HFF-Myc (cell line): ENCODE measurements at regions not wholly inside any gene's neighbourhood (a gene's known extent, or its start where the extent isn't known, plus 50 kb on each side); places are given as distances from the start of the nearest gene placed in this dataset.

Experiments used
- DNase-seq: peaks from one replicate; pipeline ENCODE4 v3.0.0-alpha.2; 2011; ENCODE audit warnings: low read depth; ENCODE audit errors: extremely low read depth
- H3K4me3 ChIP-seq: replicated peaks from 2 replicates; pipeline ENCODE4 v1.5.1; 2011; ENCODE audit warnings: low read depth, mild to moderate bottlenecking, control low read depth, low read length
- CTCF ChIP-seq: IDR thresholded peaks from 2 replicates; pipeline ENCODE4 v1.5.1; 2012; ENCODE audit warnings: mild to moderate bottlenecking, low read depth, low read length, control low read depth; ENCODE audit errors: missing control alignments

- no peak for TF ChIP-seq CTCF
- no peak overlapping the region for H3K4me3 ChIP-seq
- no peak for DNase-seq
Measured at GRCh38 chr2:56475191-56475590, 291.4 kb downstream of the CCDC85A start.

GRCh38 chr2:56476509-56477071 lies 292.8 kb downstream of the CCDC85A start:
- H3K4me3 ChIP-seq, result no peak overlapping the region
- no peak for DNase-seq
- TF ChIP-seq CTCF, result no peak

- no peak for TF ChIP-seq CTCF
- no peak overlapping the region for H3K4me3 ChIP-seq
- no peak for DNase-seq
Measured at GRCh38 chr2:56478027-56478426, 294.2 kb downstream of the CCDC85A start.

- DNase-seq, result no peak
- no peak overlapping the region for H3K4me3 ChIP-seq
- TF ChIP-seq CTCF, result no peak
Measured at GRCh38 chr2:56483081-56483480, 299.3 kb downstream of the CCDC85A start.

GRCh38 chr2:56484906-56485305 lies 301.1 kb downstream of the CCDC85A start:
- no peak for TF ChIP-seq CTCF
- H3K4me3 ChIP-seq, result no peak overlapping the region
- no peak for DNase-seq

- H3K4me3 ChIP-seq, result no peak overlapping the region
Measured at GRCh38 chr2:56500317-56500716, 316.5 kb downstream of the CCDC85A start.

More at GRCh38 chr2:56500317-56500716, 316.5 kb downstream of the CCDC85A start:
- no peak for DNase-seq
- TF ChIP-seq CTCF, result no peak
